NCI-H748 (cell line): ENCODE measurements at regions not wholly inside any gene's neighbourhood (a gene's known extent, or its start where the extent isn't known, plus 50 kb on each side); places are given as distances from the start of the nearest gene placed in this dataset.
A peak's percentile ranks its signal among the peaks of the same experiment; 100 is the strongest.

Experiments used
- DNase-seq: peaks from one replicate; lab custom pipeline; 2025; ENCODE audit not compliant: unreplicated experiment; lab: John Stamatoyannopoulos, UW

GRCh38 chr2:175574069-175574468, 392.6 kb upstream of the ATP5MC3 start:
- no peak for DNase-seq

GRCh38 chr2:175571078-175571653, 389.7 kb upstream of the ATP5MC3 start:
- DNase-seq: peak; percentile 56

- DNase-seq: no peak
Measured at GRCh38 chr2:175568109-175568730, 386.7 kb upstream of the ATP5MC3 start.

GRCh38 chr2:175567435-175568061, 386.0 kb upstream of the ATP5MC3 start:
- DNase-seq: no peak

GRCh38 chr2:175560521-175561169, 379.1 kb upstream of the ATP5MC3 start:
- DNase-seq: no peak

GRCh38 chr2:175559613-175560012, 378.1 kb upstream of the ATP5MC3 start:
- DNase-seq: no peak

GRCh38 chr2:175557810-175558377, 376.4 kb upstream of the ATP5MC3 start:
- DNase-seq: peak; percentile 25

- DNase-seq: no peak
Measured at GRCh38 chr2:175553910-175554309, 372.4 kb upstream of the ATP5MC3 start.

GRCh38 chr2:175552902-175553301, 371.4 kb upstream of the ATP5MC3 start:
- no peak for DNase-seq

- DNase-seq: no peak
Measured at GRCh38 chr2:175540421-175540820, 358.9 kb upstream of the ATP5MC3 start.

GRCh38 chr2:175539122-175539521, 357.6 kb upstream of the ATP5MC3 start:
- no peak for DNase-seq

GRCh38 chr2:175536059-175536458, 354.5 kb upstream of the ATP5MC3 start:
- DNase-seq: no peak

GRCh38 chr2:175535631-175536030, 354.1 kb upstream of the ATP5MC3 start:
- no peak for DNase-seq

GRCh38 chr2:175525975-175526374, 344.5 kb upstream of the ATP5MC3 start:
- no peak for DNase-seq

- no peak for DNase-seq
Measured at GRCh38 chr2:175523001-175523400, 341.5 kb upstream of the ATP5MC3 start.

GRCh38 chr2:175518206-175518605, 336.7 kb upstream of the ATP5MC3 start:
- DNase-seq: no peak

- DNase-seq: no peak
Measured at GRCh38 chr2:175516555-175516954, 335.0 kb upstream of the ATP5MC3 start.

- no peak for DNase-seq
Measured at GRCh38 chr2:175500255-175500654, 318.7 kb upstream of the ATP5MC3 start.

GRCh38 chr2:175490360-175490791, 308.9 kb upstream of the ATP5MC3 start:
- peak; percentile 82 for DNase-seq

GRCh38 chr2:175478096-175478768, 296.7 kb upstream of the ATP5MC3 start:
- DNase-seq: no peak

GRCh38 chr2:175476948-175477347, 295.4 kb upstream of the ATP5MC3 start:
- no peak for DNase-seq
